ENCODE measurements at regions not wholly inside any gene's neighbourhood (a gene's known extent, or its start where the extent isn't known, plus 50 kb on each side); places are given as distances from the start of the nearest gene placed in this dataset.
"Not testable (repeated sequence)": the region's sequence is repeated elsewhere in the genome, so short reads cannot be mapped to it uniquely, and the experiment has no call there.

GRCh38 chr13:90645582-90645981 lies 701.9 kb upstream of the MIR17HG start:
- intact Hi-C loops (cut with DNase I), result no loop called here
- no peak for DNase-seq
- no peak overlapping the region for H3K27ac ChIP-seq
- no peaks in the 10 kb centered on the region for H3K27me3 ChIP-seq
- no peaks in the 10 kb centered on the region for H3K4me1 ChIP-seq
- no peaks in the 10 kb centered on the region for H3K9me3 ChIP-seq
- no peaks in the 10 kb centered on the region for H3K36me3 ChIP-seq
- WGBS, 2 donors, result 98 to 100% methylated on average over 1 of the region's 1 CpG
- no peak overlapping the region for H3K4me3 ChIP-seq
- TF ChIP-seq CTCF (IDR thresholded peaks at IDR 0.05) (no peak), POLR2A (IDR thresholded peaks at IDR 0.05) (no peak), POLR2AphosphoS5 (IDR thresholded peaks at IDR 0.05) (no peak), EP300 (IDR thresholded peaks at IDR 0.05) (no peak)

GRCh38 chr13:90648497-90648896 lies 699.0 kb upstream of the MIR17HG start:
- DNase-seq, result no peak
- Histone ChIP-seq H3K27me3 (no peaks in the 10 kb centered on the region), H3K9me3 (peaks cover 0 to 8% (median 0%) of the 10 kb centered on the region in 4 donors), H3K4me1 (no peaks in the 10 kb centered on the region), H3K4me3 (no peak overlapping the region), H3K27ac (no peak overlapping the region), H3K36me3 (no peaks in the 10 kb centered on the region)
- TF ChIP-seq EP300 (IDR thresholded peaks at IDR 0.05), result no peak
- TF ChIP-seq POLR2A (IDR thresholded peaks at IDR 0.05), result no peak
- TF ChIP-seq CTCF (IDR thresholded peaks at IDR 0.05), result no peak
- no peak for TF ChIP-seq POLR2AphosphoS5 (IDR thresholded peaks at IDR 0.05)
- intact Hi-C loops (cut with DNase I), result no loop called here

GRCh38 chr13:90652036-90652435 lies 695.5 kb upstream of the MIR17HG start:
- H3K27ac ChIP-seq, result no peak overlapping the region
- no peak for DNase-seq
- TF ChIP-seq POLR2AphosphoS5 (IDR thresholded peaks at IDR 0.05) (no peak), EP300 (IDR thresholded peaks at IDR 0.05) (no peak)
- H3K4me1 ChIP-seq, result no peaks in the 10 kb centered on the region
- H3K4me3 ChIP-seq, result no peak overlapping the region
- no peaks in the 10 kb centered on the region for H3K36me3 ChIP-seq
- peaks cover 0 to 8% (median 0%) of the 10 kb centered on the region in 4 donors for H3K9me3 ChIP-seq
- intact Hi-C loops (cut with DNase I), result no loop called here
- H3K27me3 ChIP-seq, result no peaks in the 10 kb centered on the region

GRCh38 chr13:90654970-90655369 lies 692.5 kb upstream of the MIR17HG start:
- H3K36me3 ChIP-seq, result no peaks in the 10 kb centered on the region
- no peak overlapping the region for H3K27ac ChIP-seq
- no peak for TF ChIP-seq POLR2AphosphoS5 (IDR thresholded peaks at IDR 0.05)
- no peak for TF ChIP-seq EP300 (IDR thresholded peaks at IDR 0.05)
- no peak for TF ChIP-seq POLR2A (IDR thresholded peaks at IDR 0.05)
- TF ChIP-seq CTCF (IDR thresholded peaks at IDR 0.05), result no peak
- DNase-seq, result no peak
- 94% methylated on average over 1 of the region's 1 CpG for WGBS, 2 donors
- H3K9me3 ChIP-seq, result peaks cover 0 to 10% (median 2%) of the 10 kb centered on the region in 4 donors
- intact Hi-C loops (cut with DNase I), result no loop called here
- no peaks in the 10 kb centered on the region for H3K4me1 ChIP-seq
- H3K27me3 ChIP-seq, result no peaks in the 10 kb centered on the region
- H3K4me3 ChIP-seq, result no peak overlapping the region

GRCh38 chr13:90664200-90664599 lies 683.3 kb upstream of the MIR17HG start:
- H3K4me1 ChIP-seq; DNase-seq; H3K27ac ChIP-seq; H3K4me3 ChIP-seq; H3K9me3 ChIP-seq; H3K27me3 ChIP-seq; intact Hi-C loops (cut with DNase I); H3K36me3 ChIP-seq: not testable (repeated sequence)
- 82 to 91% methylated on average over 14 of the region's 14 CpGs for WGBS, 2 donors

GRCh38 chr13:90673746-90674145 lies 673.7 kb upstream of the MIR17HG start:
- Histone ChIP-seq H3K27ac (no peak overlapping the region), H3K27me3 (no peaks in the 10 kb centered on the region), H3K4me3 (no peak overlapping the region), H3K4me1 (no peaks in the 10 kb centered on the region), H3K36me3 (no peaks in the 10 kb centered on the region), H3K9me3 (no peaks in the 10 kb centered on the region)
- WGBS, 2 donors, result 85 to 90% methylated on average over 1 of the region's 1 CpG
- TF ChIP-seq POLR2A (IDR thresholded peaks at IDR 0.05) (no peak), POLR2AphosphoS5 (IDR thresholded peaks at IDR 0.05) (no peak), CTCF (IDR thresholded peaks at IDR 0.05) (no peak), EP300 (IDR thresholded peaks at IDR 0.05) (no peak)
- intact Hi-C loops (cut with DNase I), result no loop called here
- DNase-seq, result no peak

Data from sigmoid colon (tissue), 6 donors.